ENCODE measurements at regions not wholly inside any gene's neighbourhood (a gene's known extent, or its start where the extent isn't known, plus 50 kb on each side); places are given as distances from the start of the nearest gene placed in this dataset.

DNA sequence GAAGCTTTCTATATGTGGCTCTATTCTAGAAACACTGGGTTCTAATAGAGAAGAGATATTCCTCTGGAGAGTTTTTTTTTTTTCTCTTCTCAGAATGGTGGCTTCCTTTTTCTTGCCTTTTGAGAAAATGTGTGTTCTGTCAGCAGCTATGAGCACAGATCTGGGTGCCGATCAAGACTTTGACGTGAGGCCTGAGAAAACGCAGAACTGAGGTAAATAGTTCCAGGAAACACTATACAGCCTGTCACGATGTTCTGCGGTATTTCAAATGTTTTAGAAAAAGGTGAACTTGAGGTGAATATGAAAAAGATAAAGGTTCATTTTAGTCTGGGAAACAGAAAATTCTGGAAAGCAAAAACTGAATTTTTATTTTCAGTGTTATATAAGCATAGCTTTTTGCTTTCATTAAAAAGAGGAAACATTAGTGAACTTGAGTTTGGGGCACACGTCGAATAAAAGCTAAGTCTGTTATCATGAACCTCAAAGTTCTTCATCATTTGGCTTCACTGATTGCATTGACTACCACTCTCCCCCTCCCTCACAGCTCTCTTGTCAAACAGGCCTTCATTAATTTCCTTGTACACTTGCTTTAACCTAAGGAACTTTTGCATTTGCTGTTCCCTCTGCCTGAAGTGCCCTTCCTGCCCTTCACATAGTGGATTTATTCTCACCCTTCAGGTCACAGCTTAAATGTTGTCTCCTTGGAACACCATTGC, 265.1 kb downstream of the NFKBIZ start:
- Histone ChIP-seq H3K4me1 (peaks cover 0 to 4% (median 0%) of the 10 kb centered on the region in 4 donors), H3K27me3 (no peaks in the 10 kb centered on the region), H3K27ac (peak overlapping the region in 3 of 4 donors; percentile 44 to 54 (median 52)), H3K4me3 (no peak overlapping the region), H3K36me3 (no peaks in the 10 kb centered on the region), H3K9me3 (no peaks in the 10 kb centered on the region)
- TF ChIP-seq POLR2A (IDR thresholded peaks at IDR 0.05), result no peak
- peak in 1 of 3 donors; percentile 54 for DNase-seq

DNA sequence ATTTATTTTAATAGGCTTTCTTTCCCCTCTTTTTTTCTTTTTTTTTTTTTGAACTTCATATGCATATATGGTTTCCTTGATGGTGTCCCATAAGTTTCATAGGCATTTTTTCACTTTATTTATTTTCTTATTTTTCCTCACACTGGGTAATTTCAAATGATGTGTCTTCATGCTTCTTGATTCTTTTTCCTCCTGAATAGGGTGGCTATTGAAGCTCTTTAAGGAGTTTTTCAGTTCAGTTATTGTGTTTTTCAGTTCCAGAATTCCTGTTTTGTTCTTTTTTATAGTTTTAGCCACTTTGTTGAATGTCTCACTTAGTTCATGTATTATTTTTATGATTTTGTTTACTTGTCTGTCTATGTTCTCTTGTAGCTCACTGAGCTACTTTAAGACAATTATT, 273.2 kb downstream of the NFKBIZ start:
- Histone ChIP-seq H3K9me3 (peaks cover 0 to 4% (median 0%) of the 10 kb centered on the region in 4 donors), H3K4me1 (no peaks in the 10 kb centered on the region), H3K27me3 (no peaks in the 10 kb centered on the region), H3K4me3 (no peak overlapping the region), H3K36me3 (no peaks in the 10 kb centered on the region), H3K27ac (no peak overlapping the region)
- TF ChIP-seq, protein P1, sequence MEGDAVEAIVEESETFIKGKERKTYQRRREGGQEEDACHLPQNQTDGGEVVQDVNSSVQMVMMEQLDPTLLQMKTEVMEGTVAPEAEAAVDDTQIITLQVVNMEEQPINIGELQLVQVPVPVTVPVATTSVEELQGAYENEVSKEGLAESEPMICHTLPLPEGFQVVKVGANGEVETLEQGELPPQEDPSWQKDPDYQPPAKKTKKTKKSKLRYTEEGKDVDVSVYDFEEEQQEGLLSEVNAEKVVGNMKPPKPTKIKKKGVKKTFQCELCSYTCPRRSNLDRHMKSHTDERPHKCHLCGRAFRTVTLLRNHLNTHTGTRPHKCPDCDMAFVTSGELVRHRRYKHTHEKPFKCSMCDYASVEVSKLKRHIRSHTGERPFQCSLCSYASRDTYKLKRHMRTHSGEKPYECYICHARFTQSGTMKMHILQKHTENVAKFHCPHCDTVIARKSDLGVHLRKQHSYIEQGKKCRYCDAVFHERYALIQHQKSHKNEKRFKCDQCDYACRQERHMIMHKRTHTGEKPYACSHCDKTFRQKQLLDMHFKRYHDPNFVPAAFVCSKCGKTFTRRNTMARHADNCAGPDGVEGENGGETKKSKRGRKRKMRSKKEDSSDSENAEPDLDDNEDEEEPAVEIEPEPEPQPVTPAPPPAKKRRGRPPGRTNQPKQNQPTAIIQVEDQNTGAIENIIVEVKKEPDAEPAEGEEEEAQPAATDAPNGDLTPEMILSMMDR (IDR thresholded peaks at IDR 0.05), result no peak
- no peak for TF ChIP-seq POLR2A (IDR thresholded peaks at IDR 0.05)
- DNase-seq, result no peak

DNA sequence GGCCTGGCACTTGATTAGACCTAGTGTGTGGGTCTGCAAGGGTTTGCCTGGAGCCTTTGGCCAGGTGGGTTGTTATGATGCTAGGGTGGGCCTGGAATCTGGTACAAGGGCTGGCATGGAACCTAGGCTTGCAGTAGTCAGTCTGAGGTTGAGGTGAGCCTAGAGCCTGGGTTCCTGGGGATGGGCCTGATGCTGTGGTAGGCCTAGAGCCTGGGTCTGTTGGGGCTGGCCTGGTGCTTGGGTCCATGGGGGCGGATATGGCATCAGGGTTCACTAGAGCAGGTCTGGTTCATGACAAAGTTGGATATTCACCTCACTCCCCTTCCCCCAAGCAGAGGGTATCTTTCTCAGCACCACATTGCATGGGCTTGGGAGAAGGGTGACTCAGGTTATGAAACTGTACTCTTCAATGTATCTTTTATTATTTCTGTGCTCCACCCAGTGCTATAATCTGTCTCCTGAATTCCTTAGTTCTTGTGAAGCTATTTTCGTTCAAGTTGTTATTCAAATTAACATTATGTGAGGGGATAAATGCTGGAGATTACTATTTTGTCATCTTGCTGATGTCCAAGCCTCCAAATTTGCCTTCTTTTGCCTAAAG, 274.4 kb downstream of the NFKBIZ start:
- Histone ChIP-seq H3K27me3 (no peaks in the 10 kb centered on the region), H3K9me3 (peaks cover 0 to 4% (median 0%) of the 10 kb centered on the region in 4 donors), H3K36me3 (no peaks in the 10 kb centered on the region), H3K27ac (no peak overlapping the region), H3K4me1 (no peaks in the 10 kb centered on the region), H3K4me3 (no peak overlapping the region)
- DNase-seq, result no peak
- TF ChIP-seq, protein P1 (IDR thresholded peaks at IDR 0.05), result no peak
- TF ChIP-seq POLR2A (IDR thresholded peaks at IDR 0.05), result no peak

DNA sequence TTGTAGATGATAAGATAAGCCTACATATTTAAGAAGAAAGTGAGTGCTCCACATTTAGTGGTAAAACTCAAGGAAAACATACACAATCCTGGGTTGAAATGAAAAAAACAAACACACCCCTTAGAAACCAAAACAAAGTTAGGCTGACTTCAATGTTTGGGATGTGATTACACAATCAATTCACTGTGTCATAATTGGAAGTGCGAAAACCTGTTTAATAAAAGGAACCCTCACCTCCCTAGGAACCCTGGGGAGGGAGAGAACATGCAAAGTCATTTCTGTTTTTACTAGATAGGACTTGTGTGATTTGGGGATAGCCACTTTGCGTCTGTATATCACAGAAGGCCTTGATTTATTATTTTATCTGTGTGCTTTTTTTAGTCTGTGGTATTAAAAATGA, 275.0 kb downstream of the NFKBIZ start:
- TF ChIP-seq POLR2A (IDR thresholded peaks at IDR 0.05), result no peak
- TF ChIP-seq, protein P1 (IDR thresholded peaks at IDR 0.05), result no peak
- Histone ChIP-seq H3K27me3 (no peaks in the 10 kb centered on the region), H3K36me3 (no peaks in the 10 kb centered on the region), H3K4me1 (no peaks in the 10 kb centered on the region), H3K4me3 (no peak overlapping the region), H3K9me3 (peaks cover 0 to 4% (median 0%) of the 10 kb centered on the region in 4 donors), H3K27ac (no peak overlapping the region)
- DNase-seq, result no peak

DNA sequence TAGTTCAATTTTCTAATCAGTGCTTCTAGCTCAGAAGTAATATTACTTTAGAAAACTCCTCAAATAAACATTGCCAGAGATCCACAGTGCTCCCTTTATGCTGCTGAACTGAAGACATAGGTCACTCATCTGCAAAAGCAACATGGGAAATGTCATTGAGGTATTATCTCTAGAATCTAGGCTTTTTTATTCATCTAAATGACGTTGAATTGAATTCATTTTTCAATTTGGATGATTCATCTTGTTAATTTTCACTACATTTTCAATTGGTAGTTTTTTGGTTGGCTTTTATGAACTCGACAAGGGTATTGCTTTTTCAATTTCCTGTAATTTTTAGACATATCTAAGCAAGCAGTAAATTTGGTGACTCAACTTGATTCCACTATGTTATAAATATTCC, 275.4 kb downstream of the NFKBIZ start:
- TF ChIP-seq POLR2A (IDR thresholded peaks at IDR 0.05), result no peak
- TF ChIP-seq, protein P1 (IDR thresholded peaks at IDR 0.05), result no peak
- Histone ChIP-seq H3K9me3 (peaks cover 0 to 4% (median 0%) of the 10 kb centered on the region in 4 donors), H3K36me3 (no peaks in the 10 kb centered on the region), H3K4me1 (no peaks in the 10 kb centered on the region), H3K27me3 (no peaks in the 10 kb centered on the region), H3K27ac (no peak overlapping the region), H3K4me3 (no peak overlapping the region)
- DNase-seq, result no peak

DNA sequence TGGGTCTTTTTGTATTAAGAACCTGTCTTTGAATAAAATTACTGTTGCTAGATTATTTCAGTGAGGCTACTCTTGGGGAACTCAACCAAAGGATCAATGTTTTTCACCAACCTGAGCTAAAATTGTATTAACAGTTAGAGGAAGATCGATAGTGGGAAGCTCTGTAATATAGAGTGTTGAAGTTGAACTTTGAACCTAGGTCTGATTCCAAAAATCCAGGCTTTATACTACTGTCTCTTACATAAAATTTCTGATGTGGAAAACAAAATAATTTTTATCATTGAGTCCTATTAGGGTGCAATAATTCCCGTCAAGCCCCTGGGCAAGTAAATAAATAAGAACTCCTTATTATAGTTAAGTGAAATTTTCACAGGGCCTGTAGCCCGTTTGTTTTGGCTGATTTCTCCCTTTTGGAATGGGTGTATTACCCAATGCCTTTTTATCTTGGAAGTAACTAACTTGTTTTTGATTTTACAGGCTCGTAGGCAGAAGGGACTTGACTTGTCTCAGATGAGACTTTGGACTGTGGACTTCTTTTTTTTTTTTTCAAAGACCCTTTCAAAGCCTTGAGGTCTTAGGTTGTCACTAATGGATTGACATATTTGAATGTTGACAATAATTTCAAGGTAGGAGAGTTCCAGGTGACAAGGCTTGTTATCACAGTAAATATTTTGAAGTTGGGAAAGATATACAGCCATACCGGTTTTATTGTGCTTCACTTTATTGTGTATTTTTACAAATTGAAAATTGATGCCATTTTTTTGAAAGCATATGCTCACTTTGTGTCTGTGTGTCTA, 276.1 kb downstream of the NFKBIZ start:
- Histone ChIP-seq H3K36me3 (no peaks in the 10 kb centered on the region), H3K4me1 (no peaks in the 10 kb centered on the region), H3K4me3 (no peak overlapping the region), H3K9me3 (peaks cover 0 to 4% (median 0%) of the 10 kb centered on the region in 4 donors), H3K27me3 (no peaks in the 10 kb centered on the region), H3K27ac (no peak overlapping the region)
- DNase-seq, result no peak
- TF ChIP-seq, protein P1 (IDR thresholded peaks at IDR 0.05), result no peak
- no peak for TF ChIP-seq POLR2A (IDR thresholded peaks at IDR 0.05)

Measured in Peyer's patch (tissue), 4 donors.